Liver (tissue), 3 donors: ENCODE measurements at regions not wholly inside any gene's neighbourhood (a gene's known extent, or its start where the extent isn't known, plus 50 kb on each side); places are given as distances from the start of the nearest gene placed in this dataset.
"Not testable (repeated sequence)": the region's sequence is repeated elsewhere in the genome, so short reads cannot be mapped to it uniquely, and the experiment has no call there.

ENCODE experiments used
- EGR1 ChIP-seq, 2 donors: IDR thresholded peaks; 2 replicates each; pipeline ENCODE4 v1.6.1; 2016 to 2018; ENCODE audit warnings: antibody characterized with exemption in 2 of 2, low read depth in 2 of 2
- GABPA ChIP-seq, 2 donors: IDR thresholded peaks in 1 of 2; conservative IDR thresholded peaks in 1 of 2; 2 replicates each; pipeline ENCODE4 v1.6.1; 2016; ENCODE audit warnings: antibody characterized with exemption in 2 of 2, mild to moderate bottlenecking in 1 of 2, moderate library complexity in 1 of 2
- SP1 ChIP-seq: IDR thresholded peaks from 2 replicates; pipeline ENCODE4 v1.6.1; 2018; ENCODE audit warnings: antibody characterized with exemption, mild to moderate bottlenecking
- TAF1 ChIP-seq: conservative IDR thresholded peaks from 2 replicates; pipeline ENCODE4 v1.6.1; 2016; ENCODE audit warnings: antibody characterized with exemption, mild to moderate bottlenecking
- YY1 ChIP-seq: IDR thresholded peaks from 2 replicates; pipeline ENCODE4 v1.6.1; 2016; ENCODE audit warnings: antibody characterized with exemption, mild to moderate bottlenecking
- TF ChIP-seq, protein P1 (sequence below): fragments of 150-350 bp; IDR thresholded peaks from 2 replicates; pipeline ENCODE4 v1.5.1; 2017; ENCODE audit warnings: improper control_type of control experiment, low read depth, low read length; ENCODE audit not compliant: missing input control
- TF ChIP-seq, protein P2 (sequence below): IDR thresholded peaks from 2 replicates; pipeline ENCODE4 v1.6.1; 2016; ENCODE audit warnings: antibody characterized with exemption, mild to moderate bottlenecking
- TF ChIP-seq, protein P3 (sequence below): IDR thresholded peaks from 2 replicates; pipeline ENCODE4 v1.6.1; 2016; ENCODE audit warnings: antibody characterized with exemption
- TF ChIP-seq, protein P4 (sequence below): IDR thresholded peaks from 2 replicates; pipeline ENCODE4 v1.6.1; 2016; ENCODE audit warnings: antibody characterized with exemption
- donor health status: healthy.
- donor health status: healthy.

DNA sequence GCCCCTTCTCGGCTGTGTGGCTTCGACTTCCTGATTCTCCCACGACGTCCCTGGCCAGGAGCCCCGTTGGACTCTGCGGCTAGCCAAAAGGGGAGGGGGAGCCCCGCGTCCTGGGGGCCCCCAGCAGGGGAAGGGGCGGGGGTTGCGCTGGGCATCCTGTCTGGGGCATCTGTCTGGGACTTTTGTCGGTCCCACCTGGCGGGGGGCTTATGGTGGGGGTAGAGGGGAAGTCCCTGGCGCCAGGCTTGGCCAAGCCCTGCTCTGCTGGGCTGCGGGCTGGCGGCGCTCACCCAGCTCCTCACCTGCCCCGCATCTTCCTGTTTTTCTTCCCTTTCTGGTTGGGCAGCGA is 142.7 kb upstream of the EEF2KMT start:
- TF ChIP-seq, protein P1, sequence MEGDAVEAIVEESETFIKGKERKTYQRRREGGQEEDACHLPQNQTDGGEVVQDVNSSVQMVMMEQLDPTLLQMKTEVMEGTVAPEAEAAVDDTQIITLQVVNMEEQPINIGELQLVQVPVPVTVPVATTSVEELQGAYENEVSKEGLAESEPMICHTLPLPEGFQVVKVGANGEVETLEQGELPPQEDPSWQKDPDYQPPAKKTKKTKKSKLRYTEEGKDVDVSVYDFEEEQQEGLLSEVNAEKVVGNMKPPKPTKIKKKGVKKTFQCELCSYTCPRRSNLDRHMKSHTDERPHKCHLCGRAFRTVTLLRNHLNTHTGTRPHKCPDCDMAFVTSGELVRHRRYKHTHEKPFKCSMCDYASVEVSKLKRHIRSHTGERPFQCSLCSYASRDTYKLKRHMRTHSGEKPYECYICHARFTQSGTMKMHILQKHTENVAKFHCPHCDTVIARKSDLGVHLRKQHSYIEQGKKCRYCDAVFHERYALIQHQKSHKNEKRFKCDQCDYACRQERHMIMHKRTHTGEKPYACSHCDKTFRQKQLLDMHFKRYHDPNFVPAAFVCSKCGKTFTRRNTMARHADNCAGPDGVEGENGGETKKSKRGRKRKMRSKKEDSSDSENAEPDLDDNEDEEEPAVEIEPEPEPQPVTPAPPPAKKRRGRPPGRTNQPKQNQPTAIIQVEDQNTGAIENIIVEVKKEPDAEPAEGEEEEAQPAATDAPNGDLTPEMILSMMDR: not testable (repeated sequence)
- TF ChIP-seq, protein P2, sequence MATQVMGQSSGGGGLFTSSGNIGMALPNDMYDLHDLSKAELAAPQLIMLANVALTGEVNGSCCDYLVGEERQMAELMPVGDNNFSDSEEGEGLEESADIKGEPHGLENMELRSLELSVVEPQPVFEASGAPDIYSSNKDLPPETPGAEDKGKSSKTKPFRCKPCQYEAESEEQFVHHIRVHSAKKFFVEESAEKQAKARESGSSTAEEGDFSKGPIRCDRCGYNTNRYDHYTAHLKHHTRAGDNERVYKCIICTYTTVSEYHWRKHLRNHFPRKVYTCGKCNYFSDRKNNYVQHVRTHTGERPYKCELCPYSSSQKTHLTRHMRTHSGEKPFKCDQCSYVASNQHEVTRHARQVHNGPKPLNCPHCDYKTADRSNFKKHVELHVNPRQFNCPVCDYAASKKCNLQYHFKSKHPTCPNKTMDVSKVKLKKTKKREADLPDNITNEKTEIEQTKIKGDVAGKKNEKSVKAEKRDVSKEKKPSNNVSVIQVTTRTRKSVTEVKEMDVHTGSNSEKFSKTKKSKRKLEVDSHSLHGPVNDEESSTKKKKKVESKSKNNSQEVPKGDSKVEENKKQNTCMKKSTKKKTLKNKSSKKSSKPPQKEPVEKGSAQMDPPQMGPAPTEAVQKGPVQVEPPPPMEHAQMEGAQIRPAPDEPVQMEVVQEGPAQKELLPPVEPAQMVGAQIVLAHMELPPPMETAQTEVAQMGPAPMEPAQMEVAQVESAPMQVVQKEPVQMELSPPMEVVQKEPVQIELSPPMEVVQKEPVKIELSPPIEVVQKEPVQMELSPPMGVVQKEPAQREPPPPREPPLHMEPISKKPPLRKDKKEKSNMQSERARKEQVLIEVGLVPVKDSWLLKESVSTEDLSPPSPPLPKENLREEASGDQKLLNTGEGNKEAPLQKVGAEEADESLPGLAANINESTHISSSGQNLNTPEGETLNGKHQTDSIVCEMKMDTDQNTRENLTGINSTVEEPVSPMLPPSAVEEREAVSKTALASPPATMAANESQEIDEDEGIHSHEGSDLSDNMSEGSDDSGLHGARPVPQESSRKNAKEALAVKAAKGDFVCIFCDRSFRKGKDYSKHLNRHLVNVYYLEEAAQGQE: not testable (repeated sequence)
- not testable (repeated sequence) for TF ChIP-seq GABPA (IDR thresholded peaks at IDR 0.05 in 1 of 2, conservative IDR thresholded peaks at IDR 0.05 in 1 of 2); EGR1 (IDR thresholded peaks at IDR 0.05; ENCODE audit: low read depth in 2 of 2); TAF1; YY1; SP1
- TF ChIP-seq, protein P3, sequence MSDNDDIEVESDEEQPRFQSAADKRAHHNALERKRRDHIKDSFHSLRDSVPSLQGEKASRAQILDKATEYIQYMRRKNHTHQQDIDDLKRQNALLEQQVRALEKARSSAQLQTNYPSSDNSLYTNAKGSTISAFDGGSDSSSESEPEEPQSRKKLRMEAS: not testable (repeated sequence)
- TF ChIP-seq, protein P4, sequence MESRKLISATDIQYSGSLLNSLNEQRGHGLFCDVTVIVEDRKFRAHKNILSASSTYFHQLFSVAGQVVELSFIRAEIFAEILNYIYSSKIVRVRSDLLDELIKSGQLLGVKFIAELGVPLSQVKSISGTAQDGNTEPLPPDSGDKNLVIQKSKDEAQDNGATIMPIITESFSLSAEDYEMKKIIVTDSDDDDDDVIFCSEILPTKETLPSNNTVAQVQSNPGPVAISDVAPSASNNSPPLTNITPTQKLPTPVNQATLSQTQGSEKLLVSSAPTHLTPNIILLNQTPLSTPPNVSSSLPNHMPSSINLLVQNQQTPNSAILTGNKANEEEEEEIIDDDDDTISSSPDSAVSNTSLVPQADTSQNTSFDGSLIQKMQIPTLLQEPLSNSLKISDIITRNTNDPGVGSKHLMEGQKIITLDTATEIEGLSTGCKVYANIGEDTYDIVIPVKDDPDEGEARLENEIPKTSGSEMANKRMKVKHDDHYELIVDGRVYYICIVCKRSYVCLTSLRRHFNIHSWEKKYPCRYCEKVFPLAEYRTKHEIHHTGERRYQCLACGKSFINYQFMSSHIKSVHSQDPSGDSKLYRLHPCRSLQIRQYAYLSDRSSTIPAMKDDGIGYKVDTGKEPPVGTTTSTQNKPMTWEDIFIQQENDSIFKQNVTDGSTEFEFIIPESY: not testable (repeated sequence)
